Sigmoid colon (tissue), 4 donors: ENCODE measurements at regions not wholly inside any gene's neighbourhood (a gene's known extent, or its start where the extent isn't known, plus 50 kb on each side); places are given as distances from the start of the nearest gene placed in this dataset.

Source experiments
- EP300 ChIP-seq, 4 donors: sonication (generic); formaldehyde crosslinking; IDR thresholded peaks; one replicate each; pipeline ENCODE4 v1.6.1; 2017; ENCODE audit warnings: antibody characterized with exemption in 4 of 4
- POLR2A ChIP-seq, 2 donors: fragments of 450-650 bp; IDR thresholded peaks; one replicate each; pipeline ENCODE4 v1.6.1; 2016; ENCODE audit warnings: antibody characterized with exemption in 2 of 2, mild to moderate bottlenecking in 2 of 2, moderate library complexity in 2 of 2
- POLR2AphosphoS5 ChIP-seq, 4 donors: sonication (generic); formaldehyde crosslinking; IDR thresholded peaks; one replicate each; pipeline ENCODE4 v1.6.1; 2017; ENCODE audit warnings: antibody characterized with exemption in 4 of 4
- TF ChIP-seq, protein P1 (sequence below), 4 experiments: fragments of 450-650 bp in 3 of 4; fragments of 200-600 bp in 1 of 4; IDR thresholded peaks; one replicate each; pipeline ENCODE4 v1.5.1; 2016 to 2019; ENCODE audit warnings: antibody characterized with exemption in 4 of 4, mild to moderate bottlenecking in 3 of 4, moderate library complexity in 2 of 4

DNA sequence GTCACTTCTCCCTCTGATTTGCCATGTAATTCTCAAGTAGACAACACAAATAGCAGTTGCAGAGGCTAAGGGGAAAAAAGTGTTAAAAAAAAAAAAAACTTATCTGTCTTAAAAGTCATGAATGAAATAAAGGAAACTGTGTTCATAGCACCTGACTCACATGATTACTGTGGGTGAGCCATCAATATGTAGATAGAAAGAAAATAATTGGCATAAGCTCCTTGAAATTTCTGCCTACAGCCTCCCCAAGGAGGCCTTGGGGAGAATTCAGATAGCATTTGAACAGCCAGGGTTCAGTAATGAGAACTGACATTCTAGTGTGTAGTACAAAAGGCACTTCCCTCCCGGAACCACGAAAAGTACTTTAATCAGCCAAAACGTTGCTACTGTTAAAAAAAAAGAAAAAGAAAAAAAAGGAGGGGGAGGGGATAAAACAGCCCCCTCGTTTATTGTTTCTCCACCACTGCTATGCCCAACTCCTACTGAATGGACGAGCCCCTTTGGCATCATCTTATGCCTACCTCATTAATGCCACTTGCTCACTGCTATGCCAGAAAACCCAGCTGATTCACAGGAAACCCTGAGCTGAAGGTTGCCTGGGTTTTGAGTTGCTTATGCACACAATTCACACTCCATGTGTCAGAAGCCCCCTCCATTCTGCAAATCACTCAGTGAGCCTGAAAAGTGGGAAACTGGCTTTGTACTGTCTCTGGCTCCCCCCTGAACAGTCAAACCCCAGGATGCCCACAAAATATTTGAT lies 65.5 kb upstream of the KLF7 start:
- TF ChIP-seq, protein P1, sequence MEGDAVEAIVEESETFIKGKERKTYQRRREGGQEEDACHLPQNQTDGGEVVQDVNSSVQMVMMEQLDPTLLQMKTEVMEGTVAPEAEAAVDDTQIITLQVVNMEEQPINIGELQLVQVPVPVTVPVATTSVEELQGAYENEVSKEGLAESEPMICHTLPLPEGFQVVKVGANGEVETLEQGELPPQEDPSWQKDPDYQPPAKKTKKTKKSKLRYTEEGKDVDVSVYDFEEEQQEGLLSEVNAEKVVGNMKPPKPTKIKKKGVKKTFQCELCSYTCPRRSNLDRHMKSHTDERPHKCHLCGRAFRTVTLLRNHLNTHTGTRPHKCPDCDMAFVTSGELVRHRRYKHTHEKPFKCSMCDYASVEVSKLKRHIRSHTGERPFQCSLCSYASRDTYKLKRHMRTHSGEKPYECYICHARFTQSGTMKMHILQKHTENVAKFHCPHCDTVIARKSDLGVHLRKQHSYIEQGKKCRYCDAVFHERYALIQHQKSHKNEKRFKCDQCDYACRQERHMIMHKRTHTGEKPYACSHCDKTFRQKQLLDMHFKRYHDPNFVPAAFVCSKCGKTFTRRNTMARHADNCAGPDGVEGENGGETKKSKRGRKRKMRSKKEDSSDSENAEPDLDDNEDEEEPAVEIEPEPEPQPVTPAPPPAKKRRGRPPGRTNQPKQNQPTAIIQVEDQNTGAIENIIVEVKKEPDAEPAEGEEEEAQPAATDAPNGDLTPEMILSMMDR (IDR thresholded peaks at IDR 0.05): no peak
- TF ChIP-seq EP300 (IDR thresholded peaks at IDR 0.05) (no peak), POLR2A (IDR thresholded peaks at IDR 0.05) (no peak), POLR2AphosphoS5 (IDR thresholded peaks at IDR 0.05) (no peak)
